ENCODE measurements at regions not wholly inside any gene's neighbourhood (a gene's known extent, or its start where the extent isn't known, plus 50 kb on each side); places are given as distances from the start of the nearest gene placed in this dataset.
"Not testable (repeated sequence)": the region's sequence is repeated elsewhere in the genome, so short reads cannot be mapped to it uniquely, and the experiment has no call there.

- peak; percentile 84 for DNase-seq
Observed at GRCh38 chr9:31210978-31211570, 1173.4 kb upstream of the ACO1 start.

DNA sequence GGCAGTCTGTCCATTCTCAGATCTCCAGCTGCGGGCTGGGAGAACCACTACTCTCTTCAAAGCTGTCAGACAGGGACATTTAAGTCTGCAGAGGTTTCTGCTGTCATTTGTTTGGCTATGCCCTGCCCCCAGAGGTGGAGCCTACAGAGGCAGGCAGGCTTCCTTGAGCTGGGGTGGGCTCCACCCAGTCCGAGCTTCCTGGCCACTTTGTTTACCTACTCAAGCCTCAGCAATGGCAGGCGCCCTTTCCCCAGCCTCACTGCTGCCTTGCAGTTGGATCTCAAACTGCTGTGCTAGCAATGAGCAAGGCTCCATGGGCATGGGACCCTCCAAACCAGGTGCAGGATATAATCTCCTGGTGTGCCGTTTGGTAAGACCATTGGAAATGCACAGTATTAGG, 1154.5 kb upstream of the ACO1 start:
- not testable (repeated sequence) for DNase-seq

GRCh38 chr9:31232485-31232884, 1152.0 kb upstream of the ACO1 start:
- no peak for DNase-seq

DNA sequence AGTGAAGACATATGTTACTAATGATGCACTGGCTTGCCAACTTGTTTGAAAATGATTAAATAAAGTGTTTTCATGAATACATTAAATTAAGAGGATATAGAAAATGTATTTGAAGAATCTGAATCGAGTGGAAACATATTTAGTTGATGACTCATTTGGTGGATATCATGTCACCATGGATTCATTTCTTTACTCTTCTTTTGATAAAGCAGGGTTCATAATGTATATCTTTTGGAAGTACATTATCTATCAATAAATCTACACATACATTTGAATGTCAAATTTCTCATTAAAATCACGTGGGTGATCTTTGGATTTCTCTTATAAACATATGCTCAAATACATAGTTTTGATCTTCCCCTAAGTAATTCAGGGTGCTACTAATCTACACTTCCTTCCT, 1148.1 kb upstream of the ACO1 start:
- no peak for DNase-seq

DNA sequence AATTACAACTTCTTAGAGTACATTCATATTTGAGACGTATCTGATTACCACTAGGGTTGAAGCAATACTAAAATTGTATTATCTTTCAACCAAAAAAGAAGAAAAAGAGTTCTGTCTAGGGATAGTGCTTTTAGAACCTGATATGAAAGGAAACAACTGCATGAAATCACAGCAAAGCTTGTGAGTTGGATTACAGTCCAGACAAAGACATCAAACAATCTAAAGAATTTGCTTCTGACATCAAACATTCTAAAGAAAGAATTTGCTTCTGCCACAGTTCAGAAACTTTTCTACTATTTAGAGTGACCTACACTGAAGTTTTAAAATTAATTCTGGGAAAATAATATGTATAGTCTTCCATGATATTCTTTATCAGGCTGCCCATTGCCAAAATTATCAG, 1141.1 kb upstream of the ACO1 start:
- DNase-seq, result no peak

- DNase-seq, result no peak
Observed at GRCh38 chr9:31248156-31248555, 1136.3 kb upstream of the ACO1 start.

GRCh38 chr9:31251386-31251785, 1133.1 kb upstream of the ACO1 start:
- DNase-seq, result no peak

DNA sequence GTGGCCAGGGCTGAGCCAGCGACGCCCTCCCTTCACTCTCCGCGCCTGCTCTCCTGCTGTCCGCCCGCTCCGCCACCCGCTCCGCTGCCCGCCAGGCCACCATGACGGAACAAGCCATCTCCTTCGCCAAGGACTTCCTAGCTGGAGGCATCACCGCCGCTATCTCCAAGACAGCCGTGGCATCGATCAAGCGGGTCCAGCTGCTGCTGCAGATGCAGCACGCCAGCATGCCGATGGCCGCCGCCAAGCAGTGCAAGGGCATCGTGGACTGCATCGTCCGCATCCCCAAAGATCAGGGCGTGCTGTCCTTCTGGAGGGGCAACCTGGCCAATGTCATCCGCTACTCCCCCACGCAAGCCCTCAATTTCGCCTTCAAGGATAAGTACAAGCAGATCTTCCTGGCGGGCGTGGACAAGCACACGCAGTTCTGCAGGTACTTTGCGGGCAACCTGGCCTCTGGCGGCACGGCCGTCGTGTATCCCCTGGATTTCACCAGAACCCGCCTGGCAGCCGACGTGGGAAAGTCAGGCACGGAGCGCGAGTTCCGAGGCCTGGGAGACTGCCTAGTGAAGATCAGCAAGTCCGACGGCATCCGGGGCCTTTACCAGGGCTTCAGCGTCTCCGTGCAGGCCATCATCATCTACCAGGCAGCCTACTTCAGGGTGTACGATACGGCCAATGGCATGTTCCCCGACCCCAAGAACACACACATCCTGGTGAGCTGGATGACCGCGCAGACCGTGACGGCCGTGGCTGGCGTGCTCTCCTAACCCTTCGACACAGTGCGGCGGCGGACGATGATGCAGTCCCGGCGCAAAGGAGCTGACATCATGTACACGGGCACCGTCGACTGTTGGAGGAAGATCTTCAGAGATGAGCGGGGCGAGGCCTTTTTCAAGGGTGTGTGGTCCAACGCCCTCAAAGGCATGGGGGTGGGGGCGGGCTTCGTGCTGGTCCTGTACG, 1130.4 kb upstream of the ACO1 start:
- no peak for DNase-seq

GRCh38 chr9:31255211-31255610, 1129.2 kb upstream of the ACO1 start:
- DNase-seq, result no peak

DNA sequence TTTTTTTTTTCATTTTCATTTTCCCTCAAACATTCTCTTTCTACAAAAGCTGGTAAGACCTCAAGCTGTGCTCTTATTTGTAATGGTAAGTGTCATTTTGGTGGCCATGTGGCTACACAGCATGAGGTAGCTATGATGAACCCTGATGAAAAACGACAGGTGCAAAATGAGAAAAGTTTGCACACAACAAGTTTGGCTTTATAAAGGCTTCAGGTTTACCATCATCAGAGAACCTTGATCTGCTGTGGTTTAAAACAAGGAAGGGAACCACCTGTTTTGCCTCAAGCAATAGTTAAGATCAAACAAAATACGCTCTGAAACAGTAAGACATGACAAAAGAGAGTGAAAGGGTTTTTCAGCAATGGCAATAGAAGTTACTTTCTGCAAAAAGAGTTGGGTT, 1124.6 kb upstream of the ACO1 start:
- DNase-seq, result no peak

- DNase-seq, result no peak
Observed at GRCh38 chr9:31272456-31273295, 1111.8 kb upstream of the ACO1 start.

DNA sequence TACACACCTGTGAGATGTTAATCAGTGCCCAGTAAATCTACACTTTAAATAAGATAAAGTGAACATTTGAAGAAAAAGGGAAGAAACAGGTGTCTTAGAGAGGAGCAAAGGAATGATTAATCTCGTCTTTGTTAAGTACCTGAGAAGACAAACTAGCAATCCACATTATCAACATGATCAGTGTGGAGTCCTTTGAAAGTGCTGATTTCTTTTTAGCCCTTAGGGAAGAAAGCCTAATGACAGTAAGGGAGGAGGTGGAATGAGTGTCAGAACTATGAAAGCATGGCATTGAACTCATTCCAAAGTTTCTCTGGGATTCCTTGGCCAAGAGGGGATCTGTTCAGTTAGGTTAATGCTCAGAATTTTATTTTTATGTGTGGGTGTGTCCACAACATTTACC, 1109.0 kb upstream of the ACO1 start:
- DNase-seq, result no peak

DNA sequence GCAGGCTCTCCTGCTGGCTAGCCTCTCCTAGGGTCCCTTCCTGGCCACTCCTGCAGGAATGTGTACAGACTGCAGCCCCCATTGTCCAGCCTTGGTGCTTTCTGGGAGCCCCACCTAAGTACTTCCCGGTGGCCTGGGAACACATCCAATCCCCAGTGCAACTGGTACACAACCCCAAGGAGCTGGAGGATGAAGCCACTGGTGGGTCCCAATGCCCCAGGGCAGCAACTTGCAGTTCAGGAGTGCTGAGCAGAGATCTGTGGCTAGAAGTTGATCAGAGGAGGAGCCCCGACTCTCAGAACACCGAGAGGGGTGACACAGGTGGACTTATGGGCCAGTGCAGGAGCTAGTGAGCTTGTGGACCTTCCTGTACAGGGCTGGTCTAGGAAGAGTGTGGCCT, 1093.7 kb upstream of the ACO1 start:
- no peak for DNase-seq

GRCh38 chr9:31302620-31303418, 1081.6 kb upstream of the ACO1 start:
- DNase-seq, result peak; percentile 24

- DNase-seq, result no peak
Observed at GRCh38 chr9:31304576-31304975, 1079.9 kb upstream of the ACO1 start.

DNA sequence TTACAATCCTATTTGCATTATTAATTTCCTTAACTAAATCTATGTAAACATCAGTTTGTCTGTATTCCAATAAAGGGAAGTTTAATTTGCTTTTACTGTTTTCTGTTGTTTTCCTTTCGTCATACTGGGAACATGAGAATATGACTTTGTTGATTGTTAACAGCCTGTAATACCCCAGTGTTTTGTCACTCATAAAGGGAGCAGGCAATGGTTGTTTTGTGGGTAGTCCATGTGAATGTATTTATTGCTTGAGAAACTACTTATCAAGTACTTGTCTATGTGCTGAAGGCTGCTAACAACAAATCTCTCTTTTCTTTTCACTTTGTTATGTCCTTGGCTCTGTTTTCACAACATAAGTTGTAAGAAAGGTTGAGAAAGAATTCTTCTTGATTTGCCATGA, 1070.2 kb upstream of the ACO1 start:
- DNase-seq, result no peak

DNA sequence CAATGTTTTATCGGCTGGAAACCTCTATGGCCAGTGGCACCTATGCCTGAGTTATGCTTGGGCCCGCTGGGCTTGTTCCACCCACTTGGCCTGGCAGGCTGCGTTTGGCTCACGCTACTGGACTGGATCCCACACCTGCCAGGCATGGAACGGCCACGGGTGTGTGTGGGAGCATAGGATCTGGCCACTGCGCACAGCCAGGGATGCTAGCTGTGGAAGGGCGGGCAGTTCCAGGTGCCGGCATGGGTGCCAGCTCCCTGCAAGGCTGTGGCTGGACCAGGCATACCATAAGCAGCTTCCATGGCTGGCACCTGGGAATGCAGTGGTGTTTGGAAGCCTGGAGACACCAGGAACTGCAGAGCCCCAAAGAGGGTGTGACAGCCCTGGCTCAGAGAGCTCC, 1063.9 kb upstream of the ACO1 start:
- DNase-seq, result no peak

DNA sequence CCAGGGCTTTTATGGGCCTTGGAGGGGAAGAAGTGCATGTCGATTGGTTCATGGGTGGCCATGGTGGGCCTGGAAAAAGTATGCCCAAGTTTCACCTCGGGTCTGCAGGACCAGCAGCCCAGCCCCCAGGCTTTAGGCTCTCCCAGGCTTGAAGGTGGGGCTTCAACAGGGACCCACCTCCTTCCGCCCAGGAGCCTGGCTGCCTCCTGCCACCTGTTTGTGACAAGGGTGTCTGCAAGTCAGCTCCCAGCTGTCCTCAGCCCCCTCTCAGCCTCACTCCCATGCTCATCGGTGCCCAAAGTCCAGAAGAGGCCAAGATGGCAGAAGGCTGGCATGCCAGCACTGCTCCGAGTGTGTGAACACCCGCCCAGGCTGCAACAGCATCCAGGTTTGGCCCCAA, 1063.2 kb upstream of the ACO1 start:
- no peak for DNase-seq

DNA sequence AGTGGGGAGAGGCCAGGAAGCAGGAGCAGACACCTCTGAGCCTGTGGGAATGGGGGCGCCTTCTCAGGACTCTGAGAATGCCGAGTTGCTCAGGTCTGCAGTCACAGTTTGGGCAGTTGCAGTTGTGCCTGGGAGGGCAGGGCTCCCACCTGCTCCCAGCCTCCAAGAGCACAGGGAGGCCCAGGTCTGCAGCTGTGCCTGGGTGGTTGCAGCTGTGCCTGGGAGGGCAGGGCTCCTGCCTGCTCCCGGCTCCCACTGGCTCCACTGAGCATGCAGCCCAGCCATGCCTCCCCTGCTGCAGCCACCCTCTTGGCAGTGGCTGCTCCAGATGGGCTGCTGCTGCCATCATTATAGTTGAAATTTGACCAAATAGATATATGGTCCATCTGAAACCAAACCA, 1062.8 kb upstream of the ACO1 start:
- DNase-seq, result no peak

DNA sequence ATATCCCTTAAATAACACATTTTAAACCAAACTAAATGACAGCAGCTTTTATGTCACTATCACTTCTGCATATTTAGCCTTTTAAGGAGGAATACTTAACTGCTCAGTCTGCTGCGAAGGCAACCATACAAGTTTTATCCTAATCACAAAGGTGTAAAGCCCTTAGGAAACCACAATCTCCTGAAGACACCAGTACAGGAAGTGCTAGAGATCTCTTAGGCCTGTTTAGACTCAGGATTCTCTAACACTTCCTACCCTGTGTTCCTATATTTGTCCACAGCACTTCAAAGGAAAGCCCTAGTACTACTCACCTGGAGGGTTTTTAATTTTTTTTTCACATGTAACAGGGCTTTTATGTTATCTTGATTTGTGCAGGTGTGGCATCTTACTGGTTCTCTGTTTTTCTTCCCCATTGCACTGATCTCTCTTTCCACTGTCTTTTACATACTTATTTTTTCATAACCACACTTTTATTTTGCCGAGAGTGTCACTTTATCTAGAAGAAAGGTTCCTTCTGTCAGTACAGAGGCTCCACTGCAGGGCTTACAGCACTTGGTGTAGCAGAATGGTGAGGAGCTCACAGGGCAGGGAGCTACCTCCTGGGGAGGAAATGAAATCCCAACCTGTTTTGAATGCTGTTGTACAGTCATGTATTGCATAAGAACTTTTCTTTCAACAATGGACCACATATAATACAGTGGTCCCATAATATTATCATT, 1060.6 kb upstream of the ACO1 start:
- no peak for DNase-seq

DNA sequence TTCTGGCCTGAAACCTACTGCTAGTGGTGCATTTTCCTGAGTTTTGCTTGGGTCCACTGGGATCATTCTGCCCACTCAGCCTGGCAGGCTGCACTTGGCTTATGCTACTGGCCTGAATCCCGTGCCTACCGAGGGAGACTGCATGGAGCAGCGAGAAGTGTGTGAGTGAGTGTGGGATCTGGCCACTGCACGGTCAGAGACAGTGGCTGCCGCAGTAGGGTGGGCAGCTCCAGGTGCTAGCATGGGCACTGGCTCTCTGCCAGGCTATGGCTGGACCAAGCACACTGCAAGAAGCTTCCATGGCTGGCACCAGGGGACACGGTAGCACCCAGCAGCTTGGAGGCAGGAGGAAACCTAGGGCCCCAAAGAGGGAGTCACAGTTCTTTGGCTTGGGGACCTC, 1058.7 kb upstream of the ACO1 start:
- DNase-seq, result no peak

DNA sequence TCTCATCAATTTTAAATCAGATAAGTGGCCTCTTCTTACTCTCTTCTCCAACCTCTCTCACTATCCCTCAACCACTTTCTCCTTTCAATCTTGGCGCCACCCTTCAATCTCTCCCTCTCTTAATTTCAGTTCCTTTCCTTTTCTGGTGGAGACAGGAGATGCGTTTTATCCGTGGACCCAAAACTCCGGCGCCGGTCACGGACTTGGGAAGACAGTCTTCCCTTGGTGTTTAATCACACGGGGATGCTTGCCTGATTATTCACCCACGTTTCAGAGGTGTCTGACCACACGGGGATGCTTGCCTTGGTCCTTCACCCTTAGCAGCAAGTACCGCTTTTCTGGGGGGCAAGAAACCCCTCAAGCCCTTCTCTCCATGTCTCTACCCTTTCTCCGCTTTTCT, 1057.6 kb upstream of the ACO1 start:
- DNase-seq, result not testable (repeated sequence)
